Osteoblast (primary cell): ENCODE measurements at regions not wholly inside any gene's neighbourhood (a gene's known extent, or its start where the extent isn't known, plus 50 kb on each side); places are given as distances from the start of the nearest gene placed in this dataset.

Source experiments
- DNase-seq: peaks from one replicate; pipeline ENCODE4 v3.0.0; 2011; ENCODE audit warnings: low spot score, mixed read lengths; ENCODE audit not compliant: insufficient read length; ENCODE audit errors: missing footprints
- H2AFZ ChIP-seq: 2 replicates; pipeline ENCODE4 v1.6.0; 2011; ENCODE audit warnings: mild to moderate bottlenecking, low read length
- H3K27ac ChIP-seq: 2 replicates; pipeline ENCODE4 v1.5.1; 2011; ENCODE audit warnings: mild to moderate bottlenecking, low read depth, low read length, moderate library complexity
- H3K27me3 ChIP-seq: 2 replicates; pipeline ENCODE4 v1.6.0; 2012; ENCODE audit warnings: mild to moderate bottlenecking, control low read depth, inconsistent platforms, low read length, moderate library complexity; ENCODE audit not compliant: insufficient read depth
- H3K36me3 ChIP-seq: 2 replicates; pipeline ENCODE4 v1.5.1; 2011; ENCODE audit warnings: mild to moderate bottlenecking, low read length, control low read depth, moderate library complexity; ENCODE audit not compliant: insufficient read depth
- H3K4me1 ChIP-seq: 2 replicates; pipeline ENCODE4 v1.5.1; 2011; ENCODE audit warnings: mild to moderate bottlenecking, low read length, control low read depth, moderate library complexity; ENCODE audit not compliant: insufficient read depth
- H3K4me2 ChIP-seq: 2 replicates; pipeline ENCODE4 v1.6.0; 2011; ENCODE audit warnings: mild to moderate bottlenecking, low read length; ENCODE audit not compliant: insufficient read depth
- H3K4me3 ChIP-seq: fragments of 200-600 bp; sonication (generic); 3 replicates; pipeline ENCODE4 v1.5.1; 2012; ENCODE audit warnings: mild to moderate bottlenecking, low read length, inconsistent platforms; ENCODE audit not compliant: insufficient read depth
- H3K79me2 ChIP-seq: 2 replicates; pipeline ENCODE4 v1.6.0; 2012; ENCODE audit warnings: mild to moderate bottlenecking, low read length, control low read depth, inconsistent platforms; ENCODE audit not compliant: insufficient read depth
- H3K9me3 ChIP-seq: 2 replicates; pipeline ENCODE4 v1.5.1; 2011; ENCODE audit warnings: low read depth, low read length, control low read depth
- H4K20me1 ChIP-seq: 2 replicates; pipeline ENCODE4 v1.6.0; 2012; ENCODE audit warnings: mild to moderate bottlenecking, low read length, control low read depth; ENCODE audit not compliant: insufficient read depth
- CTCF ChIP-seq: IDR thresholded peaks from 2 replicates; pipeline ENCODE4 v1.5.1; 2011; ENCODE audit warnings: mild to moderate bottlenecking, low read depth, low read length, moderate library complexity; ENCODE audit errors: extremely low read depth

GRCh38 chr16:85472514-85472913 is 140.6 kb upstream of the GSE1 start:
- Histone ChIP-seq H3K4me1 (no peaks in the 10 kb centered on the region), H3K4me3 (no peak overlapping the region), H3K4me2 (no peak overlapping the region), H3K79me2 (no peaks in the 10 kb centered on the region), H3K36me3 (no peaks in the 10 kb centered on the region), H3K27ac (no peak overlapping the region), H4K20me1 (peaks cover 35% of the 10 kb centered on the region), H2AFZ (no peak overlapping the region), H3K27me3 (no peaks in the 10 kb centered on the region), H3K9me3 (no peaks in the 10 kb centered on the region)
- no peak for DNase-seq
- no peak for TF ChIP-seq CTCF

DNA sequence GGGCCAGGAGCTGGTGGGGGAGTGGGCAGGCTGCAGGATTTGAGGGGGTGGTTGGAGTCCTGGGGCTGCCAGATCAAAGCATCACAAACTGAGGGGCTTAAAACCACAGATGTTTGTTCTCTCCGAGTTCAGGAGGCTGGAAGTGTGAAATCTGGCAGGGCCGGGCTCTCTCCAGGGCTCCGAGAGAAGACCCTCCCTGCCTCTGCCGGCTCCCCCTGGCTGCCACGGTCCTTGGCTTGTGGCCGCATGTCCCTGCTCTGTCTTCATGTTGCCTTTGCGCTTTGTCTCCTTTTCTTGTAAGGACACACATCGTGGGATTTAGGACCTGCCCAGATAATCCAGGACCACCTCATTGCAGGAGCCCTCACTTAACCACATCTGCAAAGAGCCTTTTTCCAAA is 139.8 kb upstream of the GSE1 start:
- Histone ChIP-seq H3K4me3 (no peak overlapping the region), H3K4me2 (no peak overlapping the region), H3K79me2 (no peaks in the 10 kb centered on the region), H3K27me3 (no peaks in the 10 kb centered on the region), H3K36me3 (no peaks in the 10 kb centered on the region), H3K9me3 (no peaks in the 10 kb centered on the region), H3K27ac (no peak overlapping the region), H4K20me1 (peaks cover 29% of the 10 kb centered on the region), H3K4me1 (no peaks in the 10 kb centered on the region), H2AFZ (no peak overlapping the region)
- no peak for TF ChIP-seq CTCF
- no peak for DNase-seq

DNA sequence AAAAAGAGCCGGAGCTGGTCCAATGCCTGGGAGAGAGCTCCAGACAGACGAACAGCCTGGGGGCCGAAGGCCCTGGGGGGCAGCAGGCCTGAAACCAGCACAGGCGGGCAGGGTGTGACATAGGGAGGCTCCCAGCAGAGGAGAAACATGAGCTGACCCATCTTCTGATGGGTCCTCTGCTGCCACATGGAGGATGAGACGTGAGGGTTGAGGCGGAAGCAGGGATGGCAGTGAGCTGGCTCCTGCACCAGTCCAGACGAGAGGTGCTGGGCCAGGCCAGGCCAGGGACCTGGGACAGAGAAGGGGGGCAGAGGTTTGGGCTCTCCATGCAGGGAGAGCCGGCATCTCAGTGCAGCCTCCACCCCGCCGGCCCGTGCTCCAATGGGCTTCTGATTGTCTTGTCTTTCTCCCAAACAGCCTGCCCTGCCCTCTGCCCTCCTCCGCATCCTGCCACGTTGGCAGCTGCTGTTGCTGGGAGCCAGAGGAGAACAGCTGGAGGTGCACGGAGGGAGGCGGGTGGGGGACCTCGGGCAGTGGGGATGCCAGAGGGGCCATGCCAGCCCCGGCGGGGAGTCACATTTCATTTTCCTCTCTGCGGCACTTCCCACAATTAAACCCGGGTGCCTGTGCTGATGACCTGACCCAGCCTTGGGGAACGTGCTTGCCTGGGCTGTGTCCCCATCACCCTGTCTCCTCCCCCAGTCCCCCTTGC is 139.1 kb upstream of the GSE1 start:
- Histone ChIP-seq H3K4me2 (no peak overlapping the region), H3K27me3 (no peaks in the 10 kb centered on the region), H2AFZ (no peak overlapping the region), H3K79me2 (no peaks in the 10 kb centered on the region), H3K9me3 (no peaks in the 10 kb centered on the region), H4K20me1 (peaks cover 29% of the 10 kb centered on the region), H3K4me1 (no peaks in the 10 kb centered on the region), H3K27ac (no peak overlapping the region), H3K4me3 (no peak overlapping the region), H3K36me3 (no peaks in the 10 kb centered on the region)
- no peak for TF ChIP-seq CTCF
- no peak for DNase-seq

- peaks cover 29% of the 10 kb centered on the region for H4K20me1 ChIP-seq
- no peak for TF ChIP-seq CTCF
- no peaks in the 10 kb centered on the region for H3K9me3 ChIP-seq
- H3K4me3 ChIP-seq, result no peak overlapping the region
- no peaks in the 10 kb centered on the region for H3K79me2 ChIP-seq
- no peak overlapping the region for H3K27ac ChIP-seq
- no peak overlapping the region for H2AFZ ChIP-seq
- DNase-seq, result no peak
- no peaks in the 10 kb centered on the region for H3K27me3 ChIP-seq
- no peaks in the 10 kb centered on the region for H3K36me3 ChIP-seq
- no peak overlapping the region for H3K4me2 ChIP-seq
- H3K4me1 ChIP-seq, result no peaks in the 10 kb centered on the region
Observed at GRCh38 chr16:85474621-85475217, 138.4 kb upstream of the GSE1 start.
